ENCODE measurements at regions not wholly inside any gene's neighbourhood (a gene's known extent, or its start where the extent isn't known, plus 50 kb on each side); places are given as distances from the start of the nearest gene placed in this dataset.
A peak's percentile ranks its signal among the peaks of the same experiment; 100 is the strongest.
"Not testable (repeated sequence)": the region's sequence is repeated elsewhere in the genome, so short reads cannot be mapped to it uniquely, and the experiment has no call there.

GRCh38 chr2:111406616-111407015 lies 285.9 kb downstream of the BCL2L11 start:
- H3K27ac ChIP-seq (ENCODE audit: low read length); H3K9ac ChIP-seq (ENCODE audit: low read length); POLR2A ChIA-PET (ENCODE audit: unreplicated experiment); BruUV-seq (replicated peaks); H3K9me2 ChIP-seq (replicated peaks; ENCODE audit: low read length); ATAC-seq; H3K4me1 ChIP-seq (ENCODE audit: insufficient read depth, low read length); H3K4me2 ChIP-seq (ENCODE audit: low read length); H3K36me3 ChIP-seq (ENCODE audit: low read depth, low read length); intact Hi-C loops (cut with micrococcal nuclease); CTCF ChIA-PET; H3F3A ChIP-seq (ENCODE audit: low read length, unreplicated experiment); H3K9me3 ChIP-seq (ENCODE audit: low read length); DNase-seq; H2AFZ ChIP-seq (ENCODE audit: low read length); H3K27me3 ChIP-seq (ENCODE audit: low read length); H3K4me3 ChIP-seq (ENCODE audit: low read length); H3K79me2 ChIP-seq (ENCODE audit: low read length); H4K20me1 ChIP-seq (ENCODE audit: low read length): not testable (repeated sequence)

- H3K9ac ChIP-seq (ENCODE audit: low read length); POLR2A ChIA-PET (ENCODE audit: unreplicated experiment); H3K4me3 ChIP-seq (ENCODE audit: low read length); H3F3A ChIP-seq (ENCODE audit: low read length, unreplicated experiment); H2AFZ ChIP-seq (ENCODE audit: low read length); H3K36me3 ChIP-seq (ENCODE audit: low read depth, low read length); H3K9me2 ChIP-seq (replicated peaks; ENCODE audit: low read length); H3K27me3 ChIP-seq (ENCODE audit: low read length); H3K27ac ChIP-seq (ENCODE audit: low read length); H3K4me2 ChIP-seq (ENCODE audit: low read length); intact Hi-C loops (cut with micrococcal nuclease); CTCF ChIA-PET; BruUV-seq (replicated peaks); H3K9me3 ChIP-seq (ENCODE audit: low read length); ATAC-seq; H3K79me2 ChIP-seq (ENCODE audit: low read length); DNase-seq; H3K4me1 ChIP-seq (ENCODE audit: insufficient read depth, low read length); H4K20me1 ChIP-seq (ENCODE audit: low read length): not testable (repeated sequence)
Observed at GRCh38 chr2:111407632-111408194, 287.0 kb downstream of the BCL2L11 start.

- BruUV-seq (replicated peaks); H3K27ac ChIP-seq (ENCODE audit: low read length); CTCF ChIA-PET; H4K20me1 ChIP-seq (ENCODE audit: low read length); H3K9me3 ChIP-seq (ENCODE audit: low read length); H3K79me2 ChIP-seq (ENCODE audit: low read length); H3K9ac ChIP-seq (ENCODE audit: low read length); intact Hi-C loops (cut with micrococcal nuclease); H3K36me3 ChIP-seq (ENCODE audit: low read depth, low read length); H3K27me3 ChIP-seq (ENCODE audit: low read length); POLR2A ChIA-PET (ENCODE audit: unreplicated experiment); ATAC-seq; H2AFZ ChIP-seq (ENCODE audit: low read length); H3K9me2 ChIP-seq (replicated peaks; ENCODE audit: low read length); DNase-seq; H3K4me2 ChIP-seq (ENCODE audit: low read length); H3K4me1 ChIP-seq (ENCODE audit: insufficient read depth, low read length); H3K4me3 ChIP-seq (ENCODE audit: low read length); H3F3A ChIP-seq (ENCODE audit: low read length, unreplicated experiment): not testable (repeated sequence)
Observed at GRCh38 chr2:111410868-111411406, 290.2 kb downstream of the BCL2L11 start.

GRCh38 chr2:111411867-111412681 lies 291.4 kb downstream of the BCL2L11 start:
- H3K9me3 ChIP-seq (ENCODE audit: low read length); H3K4me2 ChIP-seq (ENCODE audit: low read length); H3K9ac ChIP-seq (ENCODE audit: low read length); H3K4me3 ChIP-seq (ENCODE audit: low read length); intact Hi-C loops (cut with micrococcal nuclease); H3K27me3 ChIP-seq (ENCODE audit: low read length); H3K27ac ChIP-seq (ENCODE audit: low read length); H4K20me1 ChIP-seq (ENCODE audit: low read length); H3K9me2 ChIP-seq (replicated peaks; ENCODE audit: low read length); H3K79me2 ChIP-seq (ENCODE audit: low read length); DNase-seq; H3K4me1 ChIP-seq (ENCODE audit: insufficient read depth, low read length); H3K36me3 ChIP-seq (ENCODE audit: low read depth, low read length); BruUV-seq (replicated peaks); H3F3A ChIP-seq (ENCODE audit: low read length, unreplicated experiment); ATAC-seq; CTCF ChIA-PET; H2AFZ ChIP-seq (ENCODE audit: low read length); POLR2A ChIA-PET (ENCODE audit: unreplicated experiment): not testable (repeated sequence)

- H2AFZ ChIP-seq (ENCODE audit: low read length); H3K4me2 ChIP-seq (ENCODE audit: low read length); H3K9me3 ChIP-seq (ENCODE audit: low read length); intact Hi-C loops (cut with micrococcal nuclease); CTCF ChIA-PET; H3K27me3 ChIP-seq (ENCODE audit: low read length); H3K27ac ChIP-seq (ENCODE audit: low read length); H4K20me1 ChIP-seq (ENCODE audit: low read length); H3K9ac ChIP-seq (ENCODE audit: low read length); H3K79me2 ChIP-seq (ENCODE audit: low read length); ATAC-seq; H3K9me2 ChIP-seq (replicated peaks; ENCODE audit: low read length); POLR2A ChIA-PET (ENCODE audit: unreplicated experiment); H3K4me3 ChIP-seq (ENCODE audit: low read length); BruUV-seq (replicated peaks); H3K4me1 ChIP-seq (ENCODE audit: insufficient read depth, low read length); H3K36me3 ChIP-seq (ENCODE audit: low read depth, low read length); H3F3A ChIP-seq (ENCODE audit: low read length, unreplicated experiment): not testable (repeated sequence)
- peak; percentile 1 for DNase-seq
Observed at GRCh38 chr2:111412841-111413650, 292.3 kb downstream of the BCL2L11 start.

GRCh38 chr2:111413950-111414349 lies 293.2 kb downstream of the BCL2L11 start:
- H3K9me2 ChIP-seq (replicated peaks; ENCODE audit: low read length); BruUV-seq (replicated peaks); H3F3A ChIP-seq (ENCODE audit: low read length, unreplicated experiment); H3K4me2 ChIP-seq (ENCODE audit: low read length); H4K20me1 ChIP-seq (ENCODE audit: low read length); H3K27me3 ChIP-seq (ENCODE audit: low read length); H3K4me1 ChIP-seq (ENCODE audit: insufficient read depth, low read length); intact Hi-C loops (cut with micrococcal nuclease); POLR2A ChIA-PET (ENCODE audit: unreplicated experiment); H3K27ac ChIP-seq (ENCODE audit: low read length); H2AFZ ChIP-seq (ENCODE audit: low read length); H3K9ac ChIP-seq (ENCODE audit: low read length); CTCF ChIA-PET; H3K9me3 ChIP-seq (ENCODE audit: low read length); H3K36me3 ChIP-seq (ENCODE audit: low read depth, low read length); H3K4me3 ChIP-seq (ENCODE audit: low read length); H3K79me2 ChIP-seq (ENCODE audit: low read length): not testable (repeated sequence)
- ATAC-seq (peak; percentile 12; the same call in 1 of the 2 replicates), DNase-seq (peak; percentile 12)

Measured in PC-3 (cell line).